ENCODE measurements at regions not wholly inside any gene's neighbourhood (a gene's known extent, or its start where the extent isn't known, plus 50 kb on each side); places are given as distances from the start of the nearest gene placed in this dataset.

- intact Hi-C loops (cut with micrococcal nuclease), result no loop called here
- Mint-ChIP-seq H3K27ac (no peak overlapping the region), H3K4me1 (peaks cover 11% of the 10 kb centered on the region), H3K9me3 (peaks cover 15% of the 10 kb centered on the region), H3K4me3 (no peak overlapping the region), H3K36me3 (ENCODE audit: low read depth) (peaks cover 6% of the 10 kb centered on the region), H3K27me3 (no peaks in the 10 kb centered on the region)
- no peak for DNase-seq
These were observed 157.1 kb upstream of the NCK2 start for GRCh38 chr2:105587637-105588036.

GRCh38 chr2:105584435-105585010 is 160.2 kb upstream of the NCK2 start:
- Mint-ChIP-seq H3K27ac (no peak overlapping the region), H3K36me3 (ENCODE audit: low read depth) (peaks cover 6% of the 10 kb centered on the region), H3K9me3 (peaks cover 15% of the 10 kb centered on the region), H3K4me1 (peaks cover 13% of the 10 kb centered on the region), H3K4me3 (peak overlapping the region; percentile 13), H3K27me3 (no peaks in the 10 kb centered on the region)
- intact Hi-C loops (cut with micrococcal nuclease), result no loop called here
- no peak for DNase-seq

GRCh38 chr2:105582952-105583660 is 161.6 kb upstream of the NCK2 start:
- Mint-ChIP-seq H3K36me3 (ENCODE audit: low read depth) (peaks cover 5% of the 10 kb centered on the region), H3K4me1 (peaks cover 13% of the 10 kb centered on the region), H3K27ac (no peak overlapping the region), H3K9me3 (peaks cover 9% of the 10 kb centered on the region), H3K4me3 (no peak overlapping the region), H3K27me3 (no peaks in the 10 kb centered on the region)
- DNase-seq, result no peak
- intact Hi-C loops (cut with micrococcal nuclease), result no loop called here

DNA sequence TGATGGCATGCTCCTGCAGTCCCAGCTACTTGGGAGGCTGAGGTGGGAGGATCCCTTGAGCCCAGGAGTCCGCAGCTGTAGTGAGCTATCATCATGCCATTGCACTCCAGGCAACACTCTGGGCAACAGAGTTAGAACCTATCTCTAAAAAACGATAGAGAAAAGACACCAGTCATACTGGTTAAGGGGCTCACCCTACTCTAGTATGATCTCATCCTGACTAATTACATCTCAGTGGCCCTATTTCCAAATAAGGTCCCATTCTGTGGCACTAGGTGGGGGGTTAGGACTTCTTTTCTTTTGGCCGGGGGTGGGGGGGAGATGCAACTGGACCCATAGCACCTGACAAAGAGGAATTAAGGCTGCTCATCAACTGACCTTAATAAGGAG is 163.2 kb upstream of the NCK2 start:
- no peak overlapping the region for H3K4me3 Mint-ChIP-seq
- H3K27ac Mint-ChIP-seq, result no peak overlapping the region
- H3K27me3 Mint-ChIP-seq, result no peaks in the 10 kb centered on the region
- H3K4me1 Mint-ChIP-seq, result peaks cover 17% of the 10 kb centered on the region
- no peaks in the 10 kb centered on the region for H3K9me3 Mint-ChIP-seq
- intact Hi-C loops (cut with micrococcal nuclease), result no loop called here
- no peaks in the 10 kb centered on the region for H3K36me3 Mint-ChIP-seq (ENCODE audit: low read depth)
- DNase-seq, result no peak

GRCh38 chr2:105580870-105581554 is 163.7 kb upstream of the NCK2 start:
- H3K27me3 Mint-ChIP-seq, result no peaks in the 10 kb centered on the region
- no peak overlapping the region for H3K4me3 Mint-ChIP-seq
- intact Hi-C loops (cut with micrococcal nuclease), result no loop called here
- no peak for DNase-seq
- H3K9me3 Mint-ChIP-seq, result no peaks in the 10 kb centered on the region
- peaks cover 21% of the 10 kb centered on the region for H3K4me1 Mint-ChIP-seq
- H3K27ac Mint-ChIP-seq, result no peak overlapping the region
- H3K36me3 Mint-ChIP-seq (ENCODE audit: low read depth), result no peaks in the 10 kb centered on the region

DNA sequence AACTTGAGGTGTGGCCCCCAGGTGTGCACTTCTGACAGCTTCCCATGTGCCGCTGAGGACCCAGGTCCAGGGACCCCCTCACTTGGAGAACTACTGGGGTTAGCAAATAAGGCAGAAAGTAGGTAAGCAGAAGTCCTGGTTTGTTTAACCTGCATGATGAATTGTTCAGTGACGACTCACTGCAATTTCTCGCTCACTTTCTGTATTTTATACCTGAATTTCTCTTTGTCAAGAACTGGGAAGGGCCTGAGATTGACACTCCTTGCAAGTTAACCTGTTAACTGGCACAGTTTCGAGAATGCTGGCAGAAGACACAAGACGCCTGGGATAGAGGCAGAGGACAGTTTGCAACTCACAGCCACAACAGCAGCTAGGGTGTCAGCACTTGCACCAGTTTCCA is 164.5 kb upstream of the NCK2 start:
- H3K27ac Mint-ChIP-seq, result no peak overlapping the region
- intact Hi-C loops (cut with micrococcal nuclease), result no loop called here

GRCh38 chr2:105578166-105578565 is 166.5 kb upstream of the NCK2 start:
- Mint-ChIP-seq H3K36me3 (ENCODE audit: low read depth) (no peaks in the 10 kb centered on the region), H3K9me3 (no peaks in the 10 kb centered on the region), H3K4me3 (no peak overlapping the region), H3K27me3 (no peaks in the 10 kb centered on the region), H3K27ac (no peak overlapping the region), H3K4me1 (peaks cover 16% of the 10 kb centered on the region)
- intact Hi-C loops (cut with micrococcal nuclease), result loop anchor here (5.0 kb wide), 2 partner anchors 219 to 519 kb away; no protein-coding TSS in a partner anchor
- no peak for DNase-seq

More for the DNA sequence above, 164.5 kb upstream of the NCK2 start:
- Mint-ChIP-seq H3K36me3 (ENCODE audit: low read depth) (no peaks in the 10 kb centered on the region), H3K4me1 (peaks cover 25% of the 10 kb centered on the region), H3K27me3 (no peaks in the 10 kb centered on the region), H3K9me3 (no peaks in the 10 kb centered on the region), H3K4me3 (no peak overlapping the region)
- no peak for DNase-seq

DNA sequence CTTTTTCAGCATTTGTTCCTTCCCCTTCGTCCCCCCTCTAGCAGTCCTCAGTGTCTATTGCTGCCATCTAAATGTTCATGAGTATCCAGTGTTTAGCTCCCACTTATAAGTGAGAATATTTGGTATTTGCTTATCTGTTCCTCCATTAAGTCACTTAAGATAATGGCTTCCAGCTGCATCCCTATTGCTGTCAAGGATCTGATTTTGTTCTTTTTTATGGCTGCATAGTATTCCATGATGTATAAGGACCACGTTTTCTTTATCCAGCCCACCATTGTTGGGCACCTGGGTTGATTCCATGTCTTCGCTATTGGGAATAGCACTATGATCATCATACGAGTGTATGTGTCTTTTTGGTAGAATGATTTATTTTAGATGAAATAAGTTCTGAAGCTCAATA is 166.9 kb upstream of the NCK2 start:
- DNase-seq, result no peak
- Mint-ChIP-seq H3K4me3 (no peak overlapping the region), H3K36me3 (ENCODE audit: low read depth) (no peaks in the 10 kb centered on the region), H3K4me1 (peaks cover 16% of the 10 kb centered on the region), H3K27me3 (no peaks in the 10 kb centered on the region), H3K27ac (no peak overlapping the region), H3K9me3 (no peaks in the 10 kb centered on the region)
- intact Hi-C loops (cut with micrococcal nuclease), result loop anchor here (2.0 to 5.0 kb wide), 4 partner anchors 169 to 520 kb away; no protein-coding TSS in a partner anchor

DNA sequence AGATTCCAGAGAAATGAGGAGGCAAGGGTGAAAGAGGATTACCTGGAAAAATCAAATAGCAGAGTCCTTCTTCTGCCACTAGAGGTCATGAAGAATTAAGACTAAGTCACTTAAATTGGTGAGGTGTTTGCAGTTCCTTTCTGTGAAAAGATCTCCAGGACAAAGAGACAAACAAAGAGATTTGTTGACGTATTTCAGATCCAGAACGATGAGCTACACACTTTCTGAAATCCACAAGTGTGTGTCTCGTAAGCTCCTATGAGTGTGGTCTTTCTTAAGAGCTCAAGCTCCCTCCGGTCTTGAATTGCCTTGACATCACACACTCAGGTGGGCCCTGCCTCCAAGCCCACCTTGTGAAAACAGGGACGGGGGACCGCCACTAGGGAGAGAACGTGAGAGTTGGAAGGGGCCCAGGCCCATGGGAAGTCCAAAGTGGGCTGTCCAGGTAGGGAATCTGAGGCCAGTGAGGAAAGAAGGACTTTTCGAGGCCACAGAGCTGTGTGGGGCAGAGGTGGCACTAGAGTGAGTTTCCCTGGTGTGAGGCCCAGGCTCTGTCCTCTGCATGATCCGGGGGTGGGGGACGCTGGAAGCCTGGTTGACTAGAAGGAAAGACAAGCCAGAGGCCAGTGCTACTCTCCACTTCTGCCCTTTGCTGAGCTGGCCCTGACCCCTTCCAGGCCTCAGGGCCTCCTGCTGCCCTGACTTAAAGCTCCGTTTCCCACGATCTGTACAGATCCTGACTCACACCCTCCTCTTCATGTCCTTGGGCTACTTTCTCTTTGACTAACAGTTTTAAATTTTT is 168.1 kb upstream of the NCK2 start:
- Mint-ChIP-seq H3K4me1 (peaks cover 16% of the 10 kb centered on the region), H3K36me3 (ENCODE audit: low read depth) (no peaks in the 10 kb centered on the region), H3K27me3 (peaks cover 7% of the 10 kb centered on the region), H3K4me3 (no peak overlapping the region), H3K9me3 (no peaks in the 10 kb centered on the region), H3K27ac (peak overlapping the region; percentile 23)
- DNase-seq, result peak; percentile 61
- intact Hi-C loops (cut with micrococcal nuclease), result loop anchor here (1.0 to 5.0 kb wide), 5 partner anchors 170 to 521 kb away; no protein-coding TSS in a partner anchor

DNA sequence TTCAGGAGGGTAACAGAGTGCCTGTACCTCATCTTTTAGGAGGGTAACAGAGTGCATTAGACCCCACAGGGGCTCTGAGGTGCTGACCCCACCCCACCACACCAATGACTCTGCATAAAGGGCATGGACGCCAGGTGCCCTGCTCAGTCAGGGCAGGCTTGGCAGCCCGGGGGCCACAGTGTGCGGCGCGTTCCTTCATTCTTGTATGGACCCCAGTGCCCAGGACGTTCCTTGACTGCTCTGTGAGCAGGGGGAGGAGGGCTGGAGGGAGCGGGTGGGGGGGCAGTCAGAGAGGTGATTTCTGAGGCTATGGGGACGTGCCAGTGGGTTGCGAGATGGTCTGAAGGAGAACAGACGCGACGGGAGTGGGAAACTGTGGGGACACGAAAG is 168.7 kb upstream of the NCK2 start:
- intact Hi-C loops (cut with micrococcal nuclease), result loop anchor here (1.0 to 5.0 kb wide), 5 partner anchors 171 to 521 kb away; no protein-coding TSS in a partner anchor
- no peak overlapping the region for H3K27ac Mint-ChIP-seq

GRCh38 chr2:105575499-105576025 is 169.2 kb upstream of the NCK2 start:
- intact Hi-C loops (cut with micrococcal nuclease), result loop anchor here (1.0 to 5.0 kb wide), 5 partner anchors 171 to 522 kb away; no protein-coding TSS in a partner anchor
- no peaks in the 10 kb centered on the region for H3K36me3 Mint-ChIP-seq (ENCODE audit: low read depth)
- H3K4me1 Mint-ChIP-seq, result peaks cover 14% of the 10 kb centered on the region
- DNase-seq, result no peak
- no peak overlapping the region for H3K4me3 Mint-ChIP-seq
- peak overlapping the region; percentile 56 for H3K27ac Mint-ChIP-seq
- H3K27me3 Mint-ChIP-seq, result peaks cover 9% of the 10 kb centered on the region
- H3K9me3 Mint-ChIP-seq, result no peaks in the 10 kb centered on the region

More for the DNA sequence above, 168.7 kb upstream of the NCK2 start:
- H3K36me3 Mint-ChIP-seq (ENCODE audit: low read depth), result no peaks in the 10 kb centered on the region
- DNase-seq, result no peak
- peaks cover 16% of the 10 kb centered on the region for H3K4me1 Mint-ChIP-seq
- peaks cover 7% of the 10 kb centered on the region for H3K27me3 Mint-ChIP-seq
- H3K4me3 Mint-ChIP-seq, result no peak overlapping the region
- no peaks in the 10 kb centered on the region for H3K9me3 Mint-ChIP-seq

DNA sequence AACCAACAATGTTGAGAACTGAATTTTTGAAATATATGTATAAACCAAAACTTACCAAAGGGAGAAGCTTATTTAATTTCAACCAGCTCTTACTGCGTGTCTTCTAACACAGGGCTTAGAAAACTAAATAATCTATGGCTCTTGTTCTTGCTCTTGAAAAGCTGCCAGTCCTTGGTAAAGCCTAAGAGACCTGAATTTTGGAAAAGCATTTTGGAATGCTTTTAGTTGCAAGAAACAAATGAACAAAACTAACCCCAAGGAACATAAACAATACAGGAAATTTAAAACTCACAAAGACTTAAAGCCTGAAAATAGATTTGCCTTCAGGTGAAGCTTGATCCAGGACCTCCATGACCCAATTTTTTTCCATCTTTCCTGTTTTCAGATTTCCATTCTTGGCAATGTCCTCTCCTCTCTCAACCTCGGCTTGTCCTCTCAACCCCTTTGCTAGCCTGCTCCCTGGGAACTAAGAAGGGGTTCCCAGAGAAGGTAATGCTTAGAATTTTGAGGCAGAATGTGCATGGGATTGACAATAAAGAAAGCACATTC is 169.8 kb upstream of the NCK2 start:
- H3K9me3 Mint-ChIP-seq, result no peaks in the 10 kb centered on the region
- intact Hi-C loops (cut with micrococcal nuclease), result loop anchor here (5.0 kb wide), 2 partner anchors 222 to 522 kb away; no protein-coding TSS in a partner anchor
- H3K4me3 Mint-ChIP-seq, result no peak overlapping the region
- DNase-seq, result no peak
- H3K36me3 Mint-ChIP-seq (ENCODE audit: low read depth), result no peaks in the 10 kb centered on the region
- peaks cover 15% of the 10 kb centered on the region for H3K27me3 Mint-ChIP-seq
- no peak overlapping the region for H3K27ac Mint-ChIP-seq
- H3K4me1 Mint-ChIP-seq, result peaks cover 14% of the 10 kb centered on the region
